Stimulated activated CD4-positive, alpha-beta T cell treated with anti-CD3 and anti-CD28 coated beads, Interleukin-2, amount 100 ng/mL, for 4 hours (primary cell): ENCODE measurements at regions not wholly inside any gene's neighbourhood (a gene's known extent, or its start where the extent isn't known, plus 50 kb on each side); places are given as distances from the start of the nearest gene placed in this dataset.
"Not testable (repeated sequence)": the region's sequence is repeated elsewhere in the genome, so short reads cannot be mapped to it uniquely, and the experiment has no call there.

Source experiments
- DNase-seq: peaks from one replicate; pipeline ENCODE4 v3.0.0-alpha.2; 2020; ENCODE audit warnings: low read depth

- DNase-seq: no peak
These were observed 519.8 kb upstream of the FLRT2 start for GRCh38 chr14:85010186-85010585.

GRCh38 chr14:85016496-85016895 lies 513.4 kb upstream of the FLRT2 start:
- no peak for DNase-seq

- not testable (repeated sequence) for DNase-seq
These were observed 506.1 kb upstream of the FLRT2 start for GRCh38 chr14:85023866-85024265.

- no peak for DNase-seq
These were observed 505.0 kb upstream of the FLRT2 start for GRCh38 chr14:85024931-85025330.

GRCh38 chr14:85027681-85028370 lies 502.1 kb upstream of the FLRT2 start:
- no peak for DNase-seq

- no peak for DNase-seq
These were observed 492.5 kb upstream of the FLRT2 start for GRCh38 chr14:85037411-85037810.

GRCh38 chr14:85038526-85039352 lies 491.2 kb upstream of the FLRT2 start:
- no peak for DNase-seq

- DNase-seq: no peak
These were observed 490.7 kb upstream of the FLRT2 start for GRCh38 chr14:85039353-85039626.

GRCh38 chr14:85040046-85040685 lies 489.8 kb upstream of the FLRT2 start:
- DNase-seq: no peak

- no peak for DNase-seq
These were observed 488.3 kb upstream of the FLRT2 start for GRCh38 chr14:85041618-85042017.

- no peak for DNase-seq
These were observed 487.6 kb upstream of the FLRT2 start for GRCh38 chr14:85042301-85042700.

- no peak for DNase-seq
These were observed 479.8 kb upstream of the FLRT2 start for GRCh38 chr14:85050180-85050579.

- DNase-seq: no peak
These were observed 477.3 kb upstream of the FLRT2 start for GRCh38 chr14:85052646-85053045.

- DNase-seq: no peak
These were observed 475.8 kb upstream of the FLRT2 start for GRCh38 chr14:85054178-85054577.

GRCh38 chr14:85056267-85056666 lies 473.7 kb upstream of the FLRT2 start:
- DNase-seq: no peak

GRCh38 chr14:85057221-85057620 lies 472.7 kb upstream of the FLRT2 start:
- no peak for DNase-seq

GRCh38 chr14:85058150-85058549 lies 471.8 kb upstream of the FLRT2 start:
- no peak for DNase-seq

- no peak for DNase-seq
These were observed 469.8 kb upstream of the FLRT2 start for GRCh38 chr14:85060121-85060520.

GRCh38 chr14:85061256-85061655 lies 468.7 kb upstream of the FLRT2 start:
- no peak for DNase-seq

GRCh38 chr14:85063747-85064146 lies 466.2 kb upstream of the FLRT2 start:
- no peak for DNase-seq

- DNase-seq: no peak
These were observed 458.5 kb upstream of the FLRT2 start for GRCh38 chr14:85071447-85071846.

GRCh38 chr14:85074955-85075354 lies 455.0 kb upstream of the FLRT2 start:
- no peak for DNase-seq
